A673 (cell line): ENCODE measurements at regions not wholly inside any gene's neighbourhood (a gene's known extent, or its start where the extent isn't known, plus 50 kb on each side); places are given as distances from the start of the nearest gene placed in this dataset.

ENCODE experiments used
- EZH2 ChIP-seq: fragments of 200-600 bp; sonication (generic); IDR thresholded peaks from 2 replicates; pipeline ENCODE4 v1.6.1; 2017; ENCODE audit warnings: borderline replicate concordance, low read depth, mild to moderate bottlenecking, mixed read lengths, antibody characterized with exemption, low read length; ENCODE audit not compliant: poor library complexity, severe bottlenecking
- TF ChIP-seq, protein P1 (sequence below): fragments of 300-800, 200-600 bp; sonication (generic); conservative IDR thresholded peaks from 2 replicates; pipeline ENCODE4 v1.5.1; 2017; ENCODE audit warnings: low read depth, mild to moderate bottlenecking, antibody characterized with exemption, low read length, moderate library complexity, mixed read lengths

DNA sequence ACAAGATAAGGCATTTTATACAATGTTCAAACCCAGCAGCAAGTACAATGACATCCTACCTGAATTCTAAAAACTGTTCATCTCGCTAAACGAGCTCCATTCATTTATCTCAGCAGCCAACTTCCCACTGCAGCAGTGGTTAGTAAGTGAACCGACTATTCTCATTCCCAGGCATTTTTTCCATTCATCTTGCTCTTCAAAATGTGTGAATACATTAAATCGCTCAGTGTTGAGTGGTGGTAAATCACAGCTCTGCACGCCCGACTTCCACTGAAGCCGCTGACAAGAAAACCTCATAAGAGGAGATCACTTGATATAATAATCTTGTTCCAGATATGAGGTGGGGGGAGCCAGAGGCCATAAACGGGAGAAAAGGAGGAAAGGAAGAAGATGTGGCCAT lies 746.2 kb upstream of the USP15 start:
- TF ChIP-seq, protein P1, sequence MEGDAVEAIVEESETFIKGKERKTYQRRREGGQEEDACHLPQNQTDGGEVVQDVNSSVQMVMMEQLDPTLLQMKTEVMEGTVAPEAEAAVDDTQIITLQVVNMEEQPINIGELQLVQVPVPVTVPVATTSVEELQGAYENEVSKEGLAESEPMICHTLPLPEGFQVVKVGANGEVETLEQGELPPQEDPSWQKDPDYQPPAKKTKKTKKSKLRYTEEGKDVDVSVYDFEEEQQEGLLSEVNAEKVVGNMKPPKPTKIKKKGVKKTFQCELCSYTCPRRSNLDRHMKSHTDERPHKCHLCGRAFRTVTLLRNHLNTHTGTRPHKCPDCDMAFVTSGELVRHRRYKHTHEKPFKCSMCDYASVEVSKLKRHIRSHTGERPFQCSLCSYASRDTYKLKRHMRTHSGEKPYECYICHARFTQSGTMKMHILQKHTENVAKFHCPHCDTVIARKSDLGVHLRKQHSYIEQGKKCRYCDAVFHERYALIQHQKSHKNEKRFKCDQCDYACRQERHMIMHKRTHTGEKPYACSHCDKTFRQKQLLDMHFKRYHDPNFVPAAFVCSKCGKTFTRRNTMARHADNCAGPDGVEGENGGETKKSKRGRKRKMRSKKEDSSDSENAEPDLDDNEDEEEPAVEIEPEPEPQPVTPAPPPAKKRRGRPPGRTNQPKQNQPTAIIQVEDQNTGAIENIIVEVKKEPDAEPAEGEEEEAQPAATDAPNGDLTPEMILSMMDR = no peak
- no peak for TF ChIP-seq EZH2
